ENCODE measurements at regions not wholly inside any gene's neighbourhood (a gene's known extent, or its start where the extent isn't known, plus 50 kb on each side); places are given as distances from the start of the nearest gene placed in this dataset.

GRCh38 chr16:51305337-51305736 is 154.3 kb upstream of the SALL1 start (continued):
- TF ChIP-seq ZFP30 (CRISPR knock-in tag; IDR thresholded peaks at IDR 0.05): no peak
- TF ChIP-seq SNAI2 (CRISPR knock-in tag; IDR thresholded peaks at IDR 0.05): no peak
- no peak for TF ChIP-seq ESRRG (CRISPR knock-in tag; IDR thresholded peaks at IDR 0.05)
- TF ChIP-seq RARB (CRISPR knock-in tag; IDR thresholded peaks at IDR 0.05): no peak
- no peak for TF ChIP-seq TSHZ2 (CRISPR knock-in tag; IDR thresholded peaks at IDR 0.05)
- TF ChIP-seq CSDC2 (CRISPR knock-in tag; IDR thresholded peaks at IDR 0.05): no peak
- TF ChIP-seq TOX (CRISPR knock-in tag; IDR thresholded peaks at IDR 0.05; ENCODE audit: borderline replicate concordance): no peak
- TF ChIP-seq BACH2 (CRISPR knock-in tag; IDR thresholded peaks at IDR 0.05; ENCODE audit: borderline replicate concordance): no peak

GRCh38 chr16:51302042-51302441 is 151.0 kb upstream of the SALL1 start:
- TF ChIP-seq ARNTL (CRISPR knock-in tag; IDR thresholded peaks at IDR 0.05; ENCODE audit: borderline replicate concordance, low read depth): no peak
- TF ChIP-seq GLIS3 (CRISPR knock-in tag; IDR thresholded peaks at IDR 0.05): no peak
- TF ChIP-seq POU6F1 (CRISPR knock-in tag; IDR thresholded peaks at IDR 0.05; ENCODE audit: borderline replicate concordance, low read depth): no peak
- TF ChIP-seq TSHZ2 (CRISPR knock-in tag; IDR thresholded peaks at IDR 0.05): no peak
- TF ChIP-seq ZNF8 (CRISPR knock-in tag; IDR thresholded peaks at IDR 0.05): no peak
- TF ChIP-seq ZC3H10 (CRISPR knock-in tag; IDR thresholded peaks at IDR 0.05): no peak
- ATAC-seq: no peak

GRCh38 chr16:51298800-51299199 is 147.7 kb upstream of the SALL1 start:
- TF ChIP-seq TCF4 (CRISPR knock-in tag; IDR thresholded peaks at IDR 0.05; ENCODE audit: borderline replicate concordance) (no peak), ZNF70 (CRISPR knock-in tag; IDR thresholded peaks at IDR 0.05) (no peak), ZFP30 (CRISPR knock-in tag; IDR thresholded peaks at IDR 0.05) (no peak), OSR1 (CRISPR knock-in tag; IDR thresholded peaks at IDR 0.05) (no peak), SNAI2 (CRISPR knock-in tag; IDR thresholded peaks at IDR 0.05) (no peak)
- no peak for ATAC-seq

- no peak for TF ChIP-seq RARB (CRISPR knock-in tag; IDR thresholded peaks at IDR 0.05)
- no peak for TF ChIP-seq OSR1 (CRISPR knock-in tag; IDR thresholded peaks at IDR 0.05)
- TF ChIP-seq ESRRG (CRISPR knock-in tag; IDR thresholded peaks at IDR 0.05): no peak
- TF ChIP-seq ZNF8 (CRISPR knock-in tag; IDR thresholded peaks at IDR 0.05): no peak
- TF ChIP-seq ZFP30 (CRISPR knock-in tag; IDR thresholded peaks at IDR 0.05): no peak
- TF ChIP-seq CSDC2 (CRISPR knock-in tag; IDR thresholded peaks at IDR 0.05): no peak
- no peak for TF ChIP-seq ISL1 (CRISPR knock-in tag; IDR thresholded peaks at IDR 0.05)
- no peak for TF ChIP-seq POU6F1 (CRISPR knock-in tag; IDR thresholded peaks at IDR 0.05; ENCODE audit: borderline replicate concordance, low read depth)
- TF ChIP-seq TOX (CRISPR knock-in tag; IDR thresholded peaks at IDR 0.05; ENCODE audit: borderline replicate concordance): no peak
- no peak for TF ChIP-seq SNAI2 (CRISPR knock-in tag; IDR thresholded peaks at IDR 0.05)
- ATAC-seq: no peak
Observed at GRCh38 chr16:51290442-51291285, 139.6 kb upstream of the SALL1 start.
